GM12875 (cell line): ENCODE measurements at regions not wholly inside any gene's neighbourhood (a gene's known extent, or its start where the extent isn't known, plus 50 kb on each side); places are given as distances from the start of the nearest gene placed in this dataset.
"Not testable (repeated sequence)": the region's sequence is repeated elsewhere in the genome, so short reads cannot be mapped to it uniquely, and the experiment has no call there.

Experiments used
- H3K4me3 ChIP-seq: one replicate; pipeline ENCODE4 v1.5.1; 2011; ENCODE audit warnings: low read depth, low read length, control low read depth
- CTCF ChIP-seq: IDR thresholded peaks from 2 replicates; pipeline ENCODE4 v1.5.1; 2011; ENCODE audit warnings: low read depth, mild to moderate bottlenecking, control low read depth, inconsistent platforms, low read length, moderate library complexity, borderline replicate concordance; ENCODE audit not compliant: insufficient read depth

GRCh38 chr10:42533866-42534265 lies 104.5 kb downstream of the ZNF33B start:
- H3K4me3 ChIP-seq, result not testable (repeated sequence)

- no peak for TF ChIP-seq CTCF
- H3K4me3 ChIP-seq, result no peak overlapping the region
Measured at GRCh38 chr10:42532996-42533395, 105.4 kb downstream of the ZNF33B start.

GRCh38 chr10:42523098-42523497 lies 115.3 kb downstream of the ZNF33B start:
- no peak overlapping the region for H3K4me3 ChIP-seq
- no peak for TF ChIP-seq CTCF

GRCh38 chr10:42519761-42520460 lies 118.5 kb downstream of the ZNF33B start:
- H3K4me3 ChIP-seq, result no peak overlapping the region
- TF ChIP-seq CTCF, result no peak

GRCh38 chr10:42519079-42519478 lies 119.3 kb downstream of the ZNF33B start:
- no peak for TF ChIP-seq CTCF
- no peak overlapping the region for H3K4me3 ChIP-seq

- no peak overlapping the region for H3K4me3 ChIP-seq
- no peak for TF ChIP-seq CTCF
Measured at GRCh38 chr10:42513921-42514320, 124.4 kb downstream of the ZNF33B start.

GRCh38 chr10:42491801-42492200 lies 146.6 kb downstream of the ZNF33B start:
- no peak overlapping the region for H3K4me3 ChIP-seq
- no peak for TF ChIP-seq CTCF
